Activated CD4-positive, alpha-beta T cell treated with anti-CD3 and anti-CD28 coated beads, Interleukin-10, Interleukin-2, amounts not matched to agents 100 ng/mL and 50 ng/mL, durations not matched to agents 16 hours and 8 hours (primary cell): ENCODE measurements at regions not wholly inside any gene's neighbourhood (a gene's known extent, or its start where the extent isn't known, plus 50 kb on each side); places are given as distances from the start of the nearest gene placed in this dataset.

ENCODE experiments used
- DNase-seq: peaks from one replicate; pipeline ENCODE4 v3.0.0-alpha.2; 2020

DNA sequence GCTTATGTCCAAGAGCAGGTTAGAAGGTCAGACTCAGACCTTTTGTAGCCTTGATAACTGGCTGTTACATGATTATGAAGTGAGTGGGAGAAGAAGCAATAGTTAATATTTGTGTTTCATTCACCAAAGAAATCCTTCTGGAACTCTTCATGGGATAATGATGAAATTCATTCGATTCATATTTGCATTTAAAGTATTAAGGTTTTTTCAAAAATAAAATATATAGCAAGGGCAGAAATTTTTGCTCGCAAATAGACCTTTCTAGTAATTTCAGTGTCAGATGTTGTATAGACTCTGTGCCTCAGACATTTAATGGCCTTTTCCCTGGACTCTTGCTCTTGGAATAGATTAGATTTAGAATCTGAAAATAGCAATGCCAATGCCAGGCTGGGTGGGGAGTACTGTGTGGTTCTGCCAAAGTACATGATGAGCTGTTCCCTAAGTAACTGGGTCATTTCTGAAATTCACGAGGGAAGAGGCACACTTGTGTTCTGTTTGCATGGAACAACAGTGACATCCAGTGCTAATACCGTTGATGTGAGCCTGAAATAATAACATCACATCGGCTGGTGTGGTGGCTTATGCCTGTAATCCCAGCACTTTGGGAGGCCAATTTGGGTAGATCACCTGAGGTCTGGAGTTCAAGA, 119.2 kb downstream of the MBL2 start:
- no peak for DNase-seq

DNA sequence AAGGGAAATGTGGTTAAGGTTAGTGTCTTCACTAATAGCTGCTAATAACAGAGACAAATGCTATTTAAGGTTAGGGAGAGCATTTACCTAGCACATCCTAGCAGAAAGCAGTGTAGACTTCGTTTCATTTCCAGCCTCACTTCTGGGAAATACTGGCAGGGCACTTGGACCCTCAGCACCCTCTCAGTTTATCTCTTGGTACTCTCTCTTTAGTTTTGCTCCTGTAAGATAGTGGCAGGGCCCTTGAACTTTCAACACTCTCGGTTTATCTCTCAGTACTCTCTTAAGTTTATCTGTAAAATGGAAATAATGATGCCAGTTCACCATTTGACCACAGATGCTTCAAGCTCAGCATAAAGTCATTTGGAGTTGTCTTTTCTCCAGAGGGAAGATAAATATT, 118.4 kb downstream of the MBL2 start:
- DNase-seq: no peak

DNA sequence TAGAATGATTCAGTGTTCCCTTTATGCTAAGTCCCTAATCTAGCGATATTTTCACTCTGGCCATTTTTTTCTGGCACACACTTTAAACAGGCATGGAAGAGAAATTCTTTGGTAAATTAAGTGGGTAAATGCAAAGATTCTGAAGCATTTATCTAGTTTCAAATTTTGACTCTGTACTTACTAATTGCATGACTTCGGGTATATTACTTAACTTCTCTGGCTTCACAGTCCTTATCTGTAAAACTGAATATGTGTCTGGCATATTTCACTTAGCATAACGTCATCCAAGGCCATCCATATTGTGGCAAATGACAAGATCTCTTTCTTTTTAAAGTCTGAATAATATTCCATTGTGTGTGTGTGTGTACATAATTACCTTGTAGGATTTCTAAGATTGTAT, 114.5 kb downstream of the MBL2 start:
- no peak for DNase-seq

DNA sequence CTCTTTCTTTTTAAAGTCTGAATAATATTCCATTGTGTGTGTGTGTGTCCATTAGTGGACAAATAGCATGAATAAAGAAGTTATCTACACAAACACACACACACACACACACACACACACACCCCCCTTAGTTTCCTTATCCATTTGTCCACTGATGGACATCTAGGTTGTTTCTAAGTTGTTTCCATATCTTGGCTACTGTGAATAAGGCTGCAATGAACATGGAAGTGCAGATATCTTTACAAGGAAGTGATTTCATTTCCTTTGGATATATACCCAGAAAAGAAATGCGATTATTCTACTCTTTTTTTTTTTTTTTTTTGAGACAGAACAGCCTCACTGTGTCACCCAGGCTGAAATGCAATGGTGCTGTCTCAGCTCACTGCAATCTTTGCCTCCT, 113.5 kb downstream of the MBL2 start:
- DNase-seq: no peak

GRCh38 chr10:52662256-52662655, 110.3 kb downstream of the MBL2 start:
- no peak for DNase-seq

DNA sequence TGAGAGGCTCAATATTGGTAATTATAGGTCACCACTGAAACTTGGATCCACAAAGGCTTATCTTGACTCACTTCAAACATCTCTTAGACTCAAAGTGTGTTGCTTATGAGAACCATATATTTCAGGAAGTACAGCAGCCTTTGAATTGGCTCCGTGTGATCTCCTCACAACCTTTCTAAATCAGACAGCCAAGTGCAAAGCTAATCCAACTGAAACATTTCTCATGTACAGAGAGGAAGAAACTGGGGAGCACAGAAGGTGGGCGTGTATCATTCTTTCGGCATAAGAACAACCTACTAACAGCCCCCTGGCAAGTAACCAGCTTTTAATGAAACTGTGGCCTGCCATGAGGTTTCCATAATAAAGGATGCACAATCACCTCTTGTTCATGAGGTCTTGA, 109.4 kb downstream of the MBL2 start:
- no peak for DNase-seq

GRCh38 chr10:52664629-52665028, 108.0 kb downstream of the MBL2 start:
- DNase-seq: no peak

- no peak for DNase-seq
Measured at GRCh38 chr10:52665821-52666220, 106.8 kb downstream of the MBL2 start.

GRCh38 chr10:52666931-52667330, 105.7 kb downstream of the MBL2 start:
- DNase-seq: no peak

DNA sequence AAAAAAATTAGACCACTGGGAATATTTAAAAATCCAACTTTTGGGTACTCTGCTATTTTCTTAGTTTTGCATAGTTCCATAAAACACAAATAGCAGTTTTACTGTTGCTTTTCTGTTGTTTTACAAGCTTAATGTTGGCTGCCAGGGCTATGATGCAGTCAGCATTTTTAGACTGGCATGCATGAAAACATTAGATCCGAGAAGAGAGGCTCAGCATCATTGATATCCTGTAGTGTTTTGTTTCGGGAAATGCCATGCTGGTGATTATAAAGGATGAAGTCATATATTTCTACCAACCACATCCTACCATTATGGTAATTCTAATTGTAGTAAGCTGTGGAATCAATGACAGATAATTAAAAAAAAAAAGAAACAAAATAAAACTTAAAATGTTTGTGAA, 104.6 kb downstream of the MBL2 start:
- no peak for DNase-seq

GRCh38 chr10:52672880-52673279, 99.7 kb downstream of the MBL2 start:
- no peak for DNase-seq

DNA sequence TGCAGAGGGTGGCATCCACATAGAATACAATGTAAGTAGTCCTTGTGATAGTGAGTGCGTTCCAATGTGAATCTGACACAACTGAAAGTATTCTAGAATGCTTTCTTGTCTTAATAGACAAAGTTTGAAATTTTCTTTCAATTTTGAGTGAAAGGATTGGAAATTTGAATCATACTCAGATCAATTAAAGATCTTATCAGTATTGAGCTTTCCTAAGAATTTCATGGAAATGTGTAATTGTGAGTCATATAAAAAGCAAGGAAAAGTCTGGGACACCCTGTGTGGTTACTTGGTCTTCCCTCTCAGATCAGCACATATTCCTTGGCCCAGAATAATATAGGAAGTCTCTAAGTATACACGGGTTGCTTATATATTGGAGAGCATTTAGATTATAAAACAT, 99.1 kb downstream of the MBL2 start:
- no peak for DNase-seq

DNA sequence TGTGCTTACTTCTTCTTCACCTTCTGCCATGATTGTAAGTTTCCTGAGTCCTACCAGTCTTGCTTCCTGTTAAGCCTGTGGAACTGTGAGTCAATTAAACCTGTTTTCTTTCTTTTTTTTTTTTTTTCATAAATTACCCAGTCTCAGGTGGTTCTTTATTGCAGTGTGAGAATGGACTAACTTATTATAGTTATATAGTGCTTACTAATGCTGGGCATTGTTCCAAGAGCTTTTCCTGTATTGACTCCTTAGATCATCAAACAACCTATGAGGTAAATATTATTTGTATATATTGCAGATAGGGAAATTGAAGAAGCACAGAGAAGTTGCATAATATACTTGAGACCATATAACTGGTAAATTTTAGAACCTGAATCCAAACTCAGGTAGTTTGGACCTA, 98.1 kb downstream of the MBL2 start:
- DNase-seq: no peak

GRCh38 chr10:52677086-52677485, 95.5 kb downstream of the MBL2 start:
- no peak for DNase-seq

GRCh38 chr10:52678611-52679010, 94.0 kb downstream of the MBL2 start:
- no peak for DNase-seq

DNA sequence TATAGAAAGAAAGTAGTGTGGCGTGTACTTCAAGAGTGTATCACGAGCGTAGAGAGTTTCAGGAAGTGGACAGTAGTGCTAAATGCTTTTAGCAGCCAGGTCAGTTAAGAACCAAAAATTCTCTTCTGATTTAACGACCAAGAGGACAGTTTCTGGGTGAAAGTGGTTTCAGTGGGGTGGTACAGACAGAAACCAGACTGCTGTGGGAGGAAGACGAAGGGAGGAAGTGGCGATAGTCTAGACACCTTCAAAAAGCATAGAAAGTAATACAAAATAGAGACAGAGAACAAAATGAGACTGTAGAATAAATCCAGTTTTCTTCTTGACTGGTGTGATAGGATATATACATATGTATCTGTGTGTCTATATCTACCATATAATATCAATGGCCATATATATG, 93.5 kb downstream of the MBL2 start:
- no peak for DNase-seq

GRCh38 chr10:52682766-52683165, 89.8 kb downstream of the MBL2 start:
- no peak for DNase-seq

- no peak for DNase-seq
Measured at GRCh38 chr10:52683776-52684175, 88.8 kb downstream of the MBL2 start.

- no peak for DNase-seq
Measured at GRCh38 chr10:52688899-52689298, 83.7 kb downstream of the MBL2 start.

DNA sequence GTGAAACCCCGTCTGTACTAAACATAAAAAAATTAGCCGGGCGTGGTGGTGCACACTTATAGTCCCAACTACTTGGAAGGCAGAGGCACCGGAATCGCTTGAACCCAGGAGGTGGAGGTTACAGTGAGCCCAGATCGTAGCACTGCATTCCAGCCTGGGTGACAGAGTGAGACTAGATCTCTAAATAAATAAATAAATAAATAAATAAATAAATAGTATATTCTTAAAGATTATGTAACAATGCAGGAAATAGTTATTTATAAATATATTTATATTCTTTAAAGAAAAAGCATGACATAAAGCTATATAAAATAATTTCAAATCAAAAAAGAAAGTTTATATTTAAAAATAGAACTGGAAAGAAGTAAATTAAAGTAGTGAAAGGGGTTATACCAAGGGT, 76.4 kb downstream of the MBL2 start:
- no peak for DNase-seq

DNA sequence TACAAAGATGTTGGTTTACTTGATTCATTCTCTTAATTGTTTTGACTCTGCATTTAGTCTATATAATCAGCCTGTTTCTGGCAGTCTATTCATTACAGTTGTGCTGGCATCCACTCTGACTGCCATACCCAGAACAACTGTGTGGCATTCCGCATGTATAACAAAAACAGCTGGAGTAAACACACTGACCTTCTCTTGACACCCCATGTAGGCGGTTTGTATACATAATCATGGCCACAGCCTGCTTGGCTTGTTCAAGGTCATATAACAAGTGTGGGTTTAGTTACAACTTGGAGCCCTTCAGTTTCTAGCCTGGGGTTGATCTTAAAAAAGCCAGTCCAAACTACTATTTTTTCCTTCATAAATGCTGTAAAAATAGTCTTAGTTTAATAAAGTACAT, 70.9 kb downstream of the MBL2 start:
- no peak for DNase-seq

GRCh38 chr10:52703451-52703850, 69.1 kb downstream of the MBL2 start:
- DNase-seq: no peak

- DNase-seq: no peak
Measured at GRCh38 chr10:52703898-52704297, 68.7 kb downstream of the MBL2 start.

GRCh38 chr10:52706332-52707070, 66.1 kb downstream of the MBL2 start:
- DNase-seq: no peak
